ENCODE measurements at regions not wholly inside any gene's neighbourhood (a gene's known extent, or its start where the extent isn't known, plus 50 kb on each side); places are given as distances from the start of the nearest gene placed in this dataset.
"Not testable (repeated sequence)": the region's sequence is repeated elsewhere in the genome, so short reads cannot be mapped to it uniquely, and the experiment has no call there.

DNA sequence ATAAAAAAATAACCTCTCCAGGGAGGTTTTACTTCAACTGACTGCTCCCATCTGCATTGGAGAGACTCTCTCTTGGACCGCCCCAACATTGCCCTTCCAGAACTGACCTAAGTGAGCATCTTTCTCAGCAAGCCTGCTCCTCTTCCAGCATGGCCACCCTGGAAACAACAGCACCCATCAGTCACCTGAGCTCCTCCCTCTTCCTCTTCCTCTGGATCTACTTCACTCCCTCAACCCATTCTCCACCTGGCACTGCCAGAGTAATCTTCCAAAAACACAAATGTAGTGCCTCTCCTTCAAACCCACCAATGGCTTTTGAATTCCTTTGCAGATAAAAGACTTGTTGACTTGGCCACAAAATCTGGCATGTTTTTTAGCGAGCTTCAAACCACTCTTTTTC lies 128.8 kb upstream of the NR2F2 start:
- DNase-seq (ENCODE audit: low read depth in 3 of 3), result no peak

DNA sequence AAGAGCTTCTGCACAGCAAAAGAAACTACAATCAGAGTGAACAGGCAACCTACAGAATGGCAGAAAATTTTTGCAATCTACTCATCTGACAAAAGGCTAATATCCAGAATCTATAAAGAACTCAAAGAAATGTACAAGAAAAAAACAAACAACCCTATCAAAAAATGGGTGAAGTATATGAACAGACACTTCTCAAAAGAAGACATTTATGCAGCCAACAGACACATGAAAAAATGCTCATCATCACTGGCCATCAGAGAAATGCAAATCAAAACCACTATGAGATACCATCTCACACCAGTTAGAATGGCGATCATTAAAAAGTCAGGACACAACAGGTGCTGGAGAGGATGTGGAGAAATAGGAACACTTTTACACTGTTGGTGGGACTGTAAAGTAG lies 124.9 kb upstream of the NR2F2 start:
- not testable (repeated sequence) for DNase-seq (ENCODE audit: low read depth in 3 of 3)

DNA sequence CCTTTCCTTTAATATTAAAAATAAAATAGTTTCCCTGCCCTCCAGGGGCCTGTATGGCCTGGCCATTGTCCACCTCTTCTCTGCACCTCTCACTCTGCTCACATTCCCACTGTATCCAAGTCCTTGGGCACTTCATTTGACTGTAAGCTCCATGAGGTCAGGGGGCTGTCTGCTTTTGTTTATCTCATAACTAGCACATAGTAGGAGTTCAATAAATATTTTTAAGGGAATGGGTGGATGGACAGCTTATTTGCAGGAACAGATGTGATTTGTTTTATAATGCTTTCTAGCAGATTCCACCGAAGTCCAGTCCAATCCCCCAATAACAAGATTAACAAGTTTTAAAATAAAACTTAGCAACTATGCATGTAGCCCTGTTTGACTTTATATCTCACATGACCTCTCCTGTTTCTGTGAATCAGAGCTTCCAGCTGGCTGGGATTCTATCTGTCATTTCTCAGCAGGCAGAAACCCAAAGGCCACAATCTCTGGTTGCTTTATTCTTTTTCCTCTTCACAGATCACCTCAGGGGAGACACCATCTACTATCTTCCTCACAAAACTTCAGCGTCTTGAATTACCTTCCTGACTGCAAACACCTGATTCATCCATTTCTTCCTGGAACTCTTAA lies 123.0 kb upstream of the NR2F2 start:
- DNase-seq (ENCODE audit: low read depth in 3 of 3), result no peak

DNA sequence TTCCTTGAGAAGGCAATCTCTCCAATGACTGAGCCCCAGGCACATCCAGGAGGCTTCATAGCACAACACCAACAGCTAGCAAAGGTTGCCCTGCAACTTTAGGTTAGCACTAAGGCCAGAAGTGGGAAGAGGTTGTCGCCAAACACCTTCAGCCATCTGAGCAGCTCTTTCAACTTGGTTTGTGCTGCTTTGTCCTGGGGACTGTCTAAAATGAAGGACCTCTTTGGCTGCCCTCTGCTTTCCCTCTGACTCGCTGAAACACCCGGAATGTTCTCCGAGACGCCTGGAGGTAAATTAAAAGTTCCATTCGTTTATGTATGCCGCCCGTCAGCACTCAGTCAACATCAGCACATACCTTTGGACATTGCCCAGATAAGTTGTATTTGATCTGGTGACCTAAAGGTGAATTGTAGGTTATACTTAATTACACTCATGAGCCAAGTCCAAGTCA lies 121.2 kb upstream of the NR2F2 start:
- no peak for DNase-seq (ENCODE audit: low read depth in 3 of 3)

GRCh38 chr15:96213045-96213444 lies 117.5 kb upstream of the NR2F2 start:
- DNase-seq (ENCODE audit: low read depth in 3 of 3), result no peak

- DNase-seq (ENCODE audit: low read depth in 3 of 3), result no peak
Observed at GRCh38 chr15:96213896-96214295, 116.6 kb upstream of the NR2F2 start.

DNA sequence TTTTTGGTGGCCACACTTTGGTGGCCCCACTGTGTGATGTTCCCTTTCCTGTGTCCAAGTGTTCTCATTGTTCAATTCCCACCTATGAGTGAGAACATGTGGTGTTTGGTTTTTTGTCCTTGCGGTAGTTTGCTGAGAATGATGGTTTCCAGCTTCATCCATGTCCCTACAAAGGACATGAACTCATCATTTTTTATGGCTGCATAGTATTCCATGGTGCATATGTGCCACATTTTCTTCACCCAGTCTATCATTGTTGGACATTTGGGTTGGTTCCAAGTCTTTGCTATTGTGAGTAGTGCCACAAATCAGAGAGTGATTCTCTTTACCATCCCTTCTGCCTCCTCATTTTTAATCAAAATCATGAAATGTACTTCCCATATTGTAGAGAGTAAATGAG lies 114.0 kb upstream of the NR2F2 start:
- not testable (repeated sequence) for DNase-seq (ENCODE audit: low read depth in 3 of 3)

DNA sequence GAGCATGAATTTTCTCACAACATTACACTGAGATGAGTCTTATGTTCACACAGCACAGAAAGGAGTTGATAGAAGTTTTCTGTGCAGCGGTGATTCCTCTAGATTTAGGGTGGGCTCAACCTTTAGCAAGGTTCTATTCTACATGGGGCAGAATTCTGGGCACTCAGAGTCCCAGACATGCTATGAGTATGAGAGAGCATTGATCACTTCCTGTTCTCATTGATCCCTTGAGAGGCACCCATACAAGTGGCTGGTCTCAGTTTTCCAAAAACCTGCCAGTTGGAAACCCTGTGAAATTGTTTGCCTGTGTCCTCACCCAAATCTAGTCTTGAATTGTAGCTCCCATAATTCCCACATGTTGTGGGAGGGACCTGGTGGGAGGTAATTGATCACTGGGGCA lies 112.5 kb upstream of the NR2F2 start:
- no peak for DNase-seq (ENCODE audit: low read depth in 3 of 3)

- DNase-seq (ENCODE audit: low read depth in 3 of 3), result no peak
Observed at GRCh38 chr15:96218623-96219455, 111.7 kb upstream of the NR2F2 start.

GRCh38 chr15:96219681-96220080 lies 110.8 kb upstream of the NR2F2 start:
- no peak for DNase-seq (ENCODE audit: low read depth in 3 of 3)

DNA sequence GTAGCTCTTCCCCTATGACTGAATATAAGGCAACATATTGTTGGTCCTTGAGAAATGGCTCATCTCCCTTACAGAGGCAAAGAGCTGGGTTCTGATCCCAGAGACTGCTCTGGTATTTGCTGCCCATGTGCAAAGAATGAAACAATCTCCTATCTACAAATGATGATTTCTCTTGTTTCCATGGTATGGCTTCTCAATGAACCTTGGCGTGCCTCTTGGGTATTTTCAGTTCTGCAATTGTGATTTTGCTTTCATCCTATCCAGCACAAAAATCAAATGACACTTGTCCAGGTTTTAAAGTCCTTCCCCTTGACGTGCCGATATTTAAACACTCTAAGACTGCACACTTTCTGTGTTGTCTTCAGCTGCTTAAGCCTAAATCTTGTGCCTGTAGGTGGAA lies 109.8 kb upstream of the NR2F2 start:
- DNase-seq (ENCODE audit: low read depth in 3 of 3), result no peak

GRCh38 chr15:96222981-96223380 lies 107.5 kb upstream of the NR2F2 start:
- DNase-seq (ENCODE audit: low read depth in 3 of 3), result no peak

DNA sequence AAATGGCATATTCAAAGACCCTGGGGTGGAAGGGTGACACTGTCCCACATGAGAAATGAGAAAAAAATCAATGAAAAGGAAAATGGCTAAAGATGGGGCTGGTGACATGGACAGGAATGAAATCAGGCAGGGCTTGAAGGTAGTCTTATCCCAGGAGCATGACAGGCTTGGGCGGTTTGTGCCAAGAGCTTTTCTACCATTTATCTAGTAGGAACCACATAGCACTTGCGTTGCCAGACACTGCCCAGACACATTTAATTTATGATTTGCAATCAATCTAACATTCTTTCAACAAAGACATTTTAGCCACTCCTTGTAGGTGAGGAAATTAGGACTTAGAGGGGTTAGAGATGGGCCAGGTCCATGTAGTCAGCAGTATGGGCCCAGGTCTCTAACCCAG lies 106.6 kb upstream of the NR2F2 start:
- DNase-seq (ENCODE audit: low read depth in 3 of 3), result no peak

GRCh38 chr15:96225642-96226259 lies 104.7 kb upstream of the NR2F2 start:
- no peak for DNase-seq (ENCODE audit: low read depth in 3 of 3)

GRCh38 chr15:96230526-96231181 lies 99.8 kb upstream of the NR2F2 start:
- DNase-seq (ENCODE audit: low read depth in 3 of 3), result no peak

- no peak for DNase-seq (ENCODE audit: low read depth in 3 of 3)
Observed at GRCh38 chr15:96232335-96232734, 98.2 kb upstream of the NR2F2 start.

GRCh38 chr15:96234109-96234892 lies 96.2 kb upstream of the NR2F2 start:
- DNase-seq (ENCODE audit: low read depth in 3 of 3), result no peak

DNA sequence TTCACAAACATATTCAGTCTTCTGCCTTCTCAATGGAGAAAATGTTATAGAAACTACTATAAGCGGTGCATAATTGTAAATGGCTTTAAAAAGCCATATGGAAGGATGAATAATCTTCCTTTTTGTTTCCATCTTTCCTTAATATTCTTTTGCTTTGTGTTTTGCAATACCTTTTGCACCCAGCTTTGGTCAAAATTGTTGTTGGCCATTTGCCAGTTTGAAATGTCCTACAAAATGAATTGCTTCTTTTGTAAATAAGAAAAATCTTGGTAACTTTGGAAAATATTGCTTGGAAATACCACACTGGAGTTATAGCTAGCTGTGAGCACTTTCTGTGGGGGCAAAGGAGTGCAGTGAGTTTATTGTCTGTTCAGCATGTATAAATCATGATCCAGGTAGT lies 93.5 kb upstream of the NR2F2 start:
- no peak for DNase-seq (ENCODE audit: low read depth in 3 of 3)

DNA sequence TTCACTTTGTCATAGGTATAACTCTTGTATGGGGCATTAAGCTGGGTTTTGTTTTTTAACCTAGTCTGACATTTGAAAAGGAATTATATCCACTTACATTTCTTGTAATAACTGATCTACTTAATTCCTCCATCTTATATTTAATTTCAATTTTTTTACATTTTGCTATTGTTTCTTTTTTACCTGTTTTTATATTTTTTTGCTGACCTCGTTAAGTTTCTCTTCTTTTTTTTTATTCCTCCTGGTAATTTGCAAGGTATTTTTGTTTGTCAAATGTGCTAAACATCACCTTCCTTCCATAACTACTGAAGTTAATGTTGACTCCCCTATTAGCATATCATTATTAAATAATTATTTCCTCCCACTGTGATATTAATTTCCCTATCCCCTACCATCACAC lies 87.7 kb upstream of the NR2F2 start:
- DNase-seq (ENCODE audit: low read depth in 3 of 3), result no peak

- no peak for DNase-seq (ENCODE audit: low read depth in 3 of 3)
Observed at GRCh38 chr15:96243701-96244100, 86.8 kb upstream of the NR2F2 start.

- no peak for DNase-seq (ENCODE audit: low read depth in 3 of 3)
Observed at GRCh38 chr15:96245252-96245651, 85.2 kb upstream of the NR2F2 start.

DNA sequence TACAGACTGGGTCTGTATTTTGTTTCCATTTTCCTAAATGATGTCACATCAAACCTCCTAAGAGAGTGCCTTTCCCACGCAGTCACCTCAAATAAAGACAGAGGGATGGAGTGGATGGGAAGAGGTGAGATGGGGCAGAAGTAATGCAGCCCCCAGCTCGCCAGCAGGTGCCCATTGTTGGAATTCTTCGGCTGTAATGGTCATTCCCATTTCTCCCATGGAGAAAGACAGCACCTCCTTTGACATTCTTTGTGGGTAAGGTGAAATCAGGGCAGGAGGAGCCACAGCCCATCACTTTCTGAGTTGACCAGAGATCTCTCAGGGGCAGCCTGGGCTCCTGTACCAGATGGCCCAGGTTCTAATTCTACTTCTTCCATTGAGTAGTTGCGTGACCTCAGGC lies 84.4 kb upstream of the NR2F2 start:
- DNase-seq (ENCODE audit: low read depth in 3 of 3), result no peak

Measured in stimulated activated CD4-positive, alpha-beta T cell treated with anti-CD3 and anti-CD28 coated beads, TNF-alpha, amount 100 ng/mL, for 48 hours (primary cell).